ENCODE measurements at regions not wholly inside any gene's neighbourhood (a gene's known extent, or its start where the extent isn't known, plus 50 kb on each side); places are given as distances from the start of the nearest gene placed in this dataset.

- no peak for DNase-seq (ENCODE audit: low read depth, low spot score)
Observed at GRCh38 chr2:10985260-10985659, 73.5 kb downstream of the KCNF1 start.

GRCh38 chr2:10985901-10986535 lies 74.3 kb downstream of the KCNF1 start:
- DNase-seq (ENCODE audit: low read depth, low spot score), result no peak

DNA sequence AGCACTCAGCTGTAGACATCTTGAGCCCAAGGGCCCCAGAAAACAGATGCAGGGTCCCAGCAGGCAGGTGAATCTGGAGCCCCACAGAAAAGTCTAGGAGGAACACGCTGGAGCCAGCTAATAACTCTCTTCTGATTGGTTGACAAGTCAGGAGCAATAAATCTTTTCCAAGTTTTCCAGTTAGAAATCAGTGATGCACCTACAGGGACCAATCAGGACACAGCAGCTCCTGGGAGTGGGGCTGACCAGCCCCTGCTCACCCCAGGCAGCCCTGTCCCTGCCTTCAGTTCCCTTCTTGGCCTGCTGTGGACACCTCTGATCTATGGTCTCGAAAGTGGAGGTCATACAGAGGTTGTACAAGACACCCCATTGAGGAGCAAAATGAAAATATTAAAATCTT lies 75.7 kb downstream of the KCNF1 start:
- no peak for DNase-seq (ENCODE audit: low read depth, low spot score)

DNA sequence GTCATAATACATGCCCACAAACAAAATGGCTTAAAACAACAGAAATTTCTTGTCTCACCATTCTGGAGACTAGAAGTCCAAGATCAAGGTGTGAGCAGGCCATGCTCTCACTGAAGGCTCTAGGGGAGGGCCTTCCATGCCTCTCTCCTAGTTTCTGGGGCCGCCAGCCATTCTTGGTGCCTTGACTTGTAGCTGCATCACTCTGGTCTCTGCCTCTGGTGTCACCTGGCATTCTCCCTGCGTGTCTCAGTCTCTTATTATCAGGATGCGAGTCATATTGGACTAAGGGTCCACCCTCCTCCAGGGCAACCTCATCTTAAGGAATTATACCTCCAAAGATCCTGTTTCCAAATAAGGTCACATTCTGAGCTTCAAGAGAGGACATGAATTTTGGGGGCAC lies 76.1 kb downstream of the KCNF1 start:
- no peak for DNase-seq (ENCODE audit: low read depth, low spot score)

GRCh38 chr2:10989151-10989550 lies 77.4 kb downstream of the KCNF1 start:
- DNase-seq (ENCODE audit: low read depth, low spot score), result no peak

DNA sequence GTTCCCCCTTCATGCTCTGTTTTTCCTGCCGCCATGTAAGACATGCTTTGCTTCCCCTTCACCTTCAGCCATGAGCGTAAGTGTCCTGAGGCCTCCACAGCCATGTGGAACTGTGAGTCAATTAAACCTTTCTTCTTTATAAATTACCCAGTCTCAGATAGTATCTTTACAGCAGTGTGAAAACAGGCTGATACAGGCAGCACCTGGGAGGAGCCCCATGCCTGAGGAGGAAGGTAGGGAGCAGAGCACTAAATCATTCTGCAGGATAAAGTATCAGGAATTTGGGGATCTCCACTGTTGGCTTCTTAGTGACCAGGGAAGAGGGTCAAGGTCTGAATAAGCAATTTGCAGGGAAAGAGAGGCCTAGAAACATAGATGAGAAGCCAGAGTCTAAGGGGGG lies 78.0 kb downstream of the KCNF1 start:
- DNase-seq (ENCODE audit: low read depth, low spot score), result no peak

DNA sequence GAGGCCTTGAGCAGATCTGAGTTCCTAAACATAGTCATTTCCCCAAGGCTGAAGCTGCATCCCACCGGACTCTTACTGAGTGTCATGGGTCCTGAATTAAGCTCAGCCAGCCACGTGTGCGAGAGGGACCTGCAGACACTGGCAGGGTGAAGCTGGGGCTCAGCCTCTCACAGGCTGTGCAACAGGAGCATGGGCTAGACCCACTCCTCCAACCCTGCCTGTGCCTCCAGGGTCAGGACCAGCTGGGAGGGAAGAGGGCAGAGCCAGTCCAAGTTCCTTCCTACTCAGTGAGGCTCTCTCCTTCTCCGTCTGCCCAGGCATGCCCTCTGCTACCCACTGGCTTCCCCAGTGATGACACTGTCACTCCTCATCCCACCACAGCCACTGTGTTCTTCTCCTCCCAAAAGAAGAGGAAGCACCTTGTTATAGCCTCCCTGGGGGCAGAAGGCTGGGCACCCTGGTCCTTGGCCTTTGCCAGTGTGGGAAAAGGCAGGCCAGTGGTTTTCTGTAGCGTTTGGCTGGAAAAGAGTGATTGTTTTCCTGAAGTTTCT lies 78.9 kb downstream of the KCNF1 start:
- DNase-seq (ENCODE audit: low read depth, low spot score), result no peak

DNA sequence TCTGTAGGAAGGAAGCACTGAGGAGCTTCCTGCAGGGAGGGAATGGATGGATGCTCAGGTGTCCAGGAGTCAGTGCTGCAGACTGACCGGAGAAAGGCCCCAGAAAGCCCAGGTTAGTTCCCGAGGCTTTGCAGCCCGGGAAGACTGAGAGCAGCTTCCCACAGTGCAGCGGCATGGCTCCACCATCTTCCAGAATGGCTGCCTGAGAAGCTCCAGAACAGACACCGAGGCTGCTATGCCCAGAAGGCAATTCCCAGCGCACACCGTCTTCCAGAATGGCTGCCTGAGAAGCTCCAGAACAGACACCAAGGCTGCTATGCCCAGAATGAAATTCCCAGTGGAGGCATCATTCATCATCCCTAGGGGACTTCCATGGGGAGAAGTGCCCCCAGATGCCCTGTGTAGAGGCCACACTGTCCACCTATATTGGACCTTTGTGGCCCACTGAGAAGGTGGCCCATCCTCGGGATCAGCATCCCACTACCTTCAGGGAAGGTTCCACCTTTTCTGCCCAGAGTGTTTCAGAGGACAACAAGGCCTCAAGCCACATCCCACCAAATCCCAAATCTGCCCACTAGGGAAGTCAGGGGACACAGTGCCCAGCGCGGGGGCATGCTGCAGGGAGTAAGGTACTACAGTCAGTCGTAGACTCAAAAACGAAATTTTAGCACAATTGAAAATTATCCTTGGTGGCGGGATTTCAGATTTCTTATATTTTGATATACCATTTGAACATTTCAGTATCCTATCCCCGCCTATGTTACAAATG lies 80.5 kb downstream of the KCNF1 start:
- DNase-seq (ENCODE audit: low read depth, low spot score), result no peak

DNA sequence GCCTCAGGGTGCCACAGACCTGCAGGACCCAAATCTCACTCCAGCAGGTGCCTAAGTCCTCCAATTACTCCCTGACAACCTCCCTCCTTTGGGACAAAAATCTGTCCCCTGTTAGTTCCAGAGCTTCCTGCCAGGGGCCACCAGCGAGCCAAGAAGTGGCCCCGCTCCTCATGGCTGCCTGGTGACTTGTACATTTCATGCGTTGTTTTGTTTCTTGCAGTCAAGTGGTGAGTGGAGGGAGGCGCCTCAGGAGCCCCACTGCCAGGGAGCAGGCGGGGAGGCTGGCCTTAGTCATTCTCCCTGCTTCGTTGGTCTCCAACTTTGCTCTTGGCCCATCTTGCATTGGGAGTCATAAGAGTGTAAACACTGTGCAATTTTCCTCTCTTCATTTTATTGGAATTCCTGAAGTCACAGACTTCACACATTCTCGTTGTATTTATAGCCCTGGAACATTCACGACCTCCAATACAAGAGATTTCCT lies 81.3 kb downstream of the KCNF1 start:
- DNase-seq (ENCODE audit: low read depth, low spot score), result no peak

GRCh38 chr2:10995366-10995970 lies 83.7 kb downstream of the KCNF1 start:
- DNase-seq (ENCODE audit: low read depth, low spot score), result no peak

GRCh38 chr2:11004199-11004598 lies 92.5 kb downstream of the KCNF1 start:
- DNase-seq (ENCODE audit: low read depth, low spot score), result no peak

DNA sequence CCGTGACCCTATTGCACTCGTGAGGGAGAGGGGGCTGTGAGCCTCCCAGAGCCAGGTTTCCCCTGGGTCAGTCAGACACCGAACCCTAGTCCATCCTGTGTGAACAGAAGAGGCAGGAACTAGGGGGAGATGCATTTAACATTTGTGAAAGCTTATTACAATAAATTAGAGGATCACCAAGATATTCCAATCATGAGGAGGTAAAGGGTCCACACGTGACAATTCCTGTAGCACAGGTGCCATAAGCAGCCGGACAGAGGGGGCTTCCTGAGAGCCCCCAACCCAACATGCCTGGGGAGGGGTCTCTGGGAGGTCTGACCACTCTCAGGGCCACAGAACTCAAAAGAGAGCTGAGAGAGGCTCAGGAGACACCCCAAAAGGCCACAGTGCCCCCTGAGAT lies 93.3 kb downstream of the KCNF1 start:
- no peak for DNase-seq (ENCODE audit: low read depth, low spot score)

DNA sequence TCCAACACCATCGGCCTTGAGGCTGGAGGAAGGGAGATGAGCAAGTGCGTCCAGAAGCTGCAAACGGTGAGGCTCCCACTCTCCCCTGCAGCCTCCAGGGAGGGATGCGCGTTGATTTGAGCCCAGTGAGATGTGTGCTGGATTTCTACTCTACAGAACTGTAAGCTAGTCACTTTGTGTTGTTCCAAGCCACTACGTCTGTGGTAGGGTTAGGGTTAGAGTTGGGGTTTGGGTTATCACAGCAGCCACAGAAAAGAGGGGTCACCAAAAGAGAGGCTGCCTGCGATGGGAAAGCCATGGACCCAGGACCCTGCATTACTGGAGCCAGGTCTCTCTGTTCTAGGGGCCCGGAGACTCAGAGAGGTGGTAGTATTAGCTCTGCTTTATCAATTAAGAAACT lies 94.5 kb downstream of the KCNF1 start:
- DNase-seq (ENCODE audit: low read depth, low spot score), result no peak

DNA sequence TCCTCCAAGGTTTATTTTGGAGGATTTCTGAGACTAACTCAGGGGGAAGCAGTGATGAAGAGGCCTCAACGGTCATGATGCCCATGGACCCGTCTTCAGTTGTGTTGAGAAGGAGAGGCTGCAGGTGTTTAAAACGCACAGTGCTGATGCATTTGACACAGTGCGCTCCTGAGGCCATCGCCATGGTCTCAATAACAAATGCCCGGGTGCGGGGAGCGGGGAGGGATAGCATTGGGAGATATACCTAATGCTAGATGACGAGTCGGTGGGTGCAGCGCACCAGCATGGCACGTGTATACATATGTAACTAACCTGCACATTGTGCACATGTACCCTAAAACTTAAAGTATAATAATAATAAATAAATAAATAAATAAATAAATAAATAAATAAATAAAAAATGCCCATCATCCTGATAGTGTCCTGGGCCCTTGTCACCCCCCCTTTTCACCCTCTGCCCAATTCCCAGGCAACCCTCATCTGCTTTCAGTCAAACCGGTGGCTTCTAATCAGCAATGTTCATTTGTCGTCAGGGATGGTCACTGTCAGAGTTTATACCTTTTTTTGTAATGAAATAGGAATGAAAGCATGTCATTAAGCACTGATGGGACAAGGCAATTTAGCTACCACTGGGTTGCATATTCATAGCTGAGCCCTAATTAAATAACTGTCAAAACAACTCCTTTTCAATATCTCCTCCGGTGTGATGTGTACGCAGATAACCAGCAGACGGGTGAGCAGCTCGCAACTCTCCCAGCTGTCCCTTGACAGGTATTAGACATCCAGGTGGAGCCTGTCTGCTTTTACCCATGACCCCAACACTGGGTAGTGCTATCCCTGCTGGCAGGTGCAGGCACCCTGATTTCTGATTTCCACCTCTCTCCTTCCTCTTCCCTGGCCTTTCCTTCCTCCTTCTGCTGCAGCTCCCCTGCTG lies 95.9 kb downstream of the KCNF1 start:
- no peak for DNase-seq (ENCODE audit: low read depth, low spot score)

- DNase-seq (ENCODE audit: low read depth, low spot score), result no peak
Observed at GRCh38 chr2:11008773-11009172, 97.0 kb downstream of the KCNF1 start.

- DNase-seq (ENCODE audit: low read depth, low spot score), result no peak
Observed at GRCh38 chr2:11009176-11009575, 97.4 kb downstream of the KCNF1 start.

GRCh38 chr2:11009891-11010290 lies 98.2 kb downstream of the KCNF1 start:
- no peak for DNase-seq (ENCODE audit: low read depth, low spot score)

- no peak for DNase-seq (ENCODE audit: low read depth, low spot score)
Observed at GRCh38 chr2:11011359-11011758, 99.6 kb downstream of the KCNF1 start.

DNA sequence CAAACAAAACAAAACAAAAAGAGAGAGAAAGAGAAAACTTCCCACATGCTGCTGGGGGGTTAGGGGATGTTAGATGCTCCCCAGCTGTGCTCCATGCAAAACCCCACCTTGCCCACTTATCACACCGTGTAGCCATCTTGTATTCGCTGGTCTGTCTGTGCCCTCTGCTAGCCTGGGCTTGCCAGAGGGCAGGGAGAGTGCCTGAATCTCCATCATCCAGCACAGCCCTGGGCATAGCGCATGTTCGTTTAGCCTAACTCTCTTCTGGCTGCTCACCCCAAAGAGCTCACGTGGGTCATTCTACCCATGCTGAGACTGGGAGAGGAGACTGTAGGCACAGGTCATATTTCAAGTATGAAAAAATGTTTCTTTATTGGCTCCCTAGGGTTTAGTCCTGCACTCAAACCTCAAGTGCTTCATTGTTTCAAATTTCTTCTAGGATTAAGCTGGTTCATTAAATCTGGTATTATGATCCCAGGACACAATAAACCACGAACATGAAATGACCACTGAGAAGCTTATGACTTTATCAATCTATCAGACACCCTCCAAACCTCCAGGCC lies 100.5 kb downstream of the KCNF1 start:
- no peak for DNase-seq (ENCODE audit: low read depth, low spot score)

DNA sequence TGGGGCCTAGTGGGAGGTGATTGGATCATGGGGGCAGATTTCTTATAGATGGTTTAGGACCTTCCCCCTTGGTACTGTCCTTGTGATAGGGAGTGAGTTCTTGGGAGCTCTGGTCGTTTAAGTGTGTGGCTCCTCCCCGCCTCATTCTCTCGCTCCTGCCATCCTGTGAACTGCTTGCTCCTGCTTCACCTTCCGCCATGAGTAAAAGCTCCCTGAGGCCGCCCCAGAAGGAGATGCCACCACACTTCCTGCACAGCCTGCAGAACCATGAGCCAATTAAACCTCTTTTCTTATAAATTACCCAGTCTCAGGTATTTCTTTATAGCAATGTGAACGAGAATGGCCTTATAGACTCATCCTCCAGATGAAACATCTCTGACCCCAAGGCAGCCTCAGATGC lies 101.5 kb downstream of the KCNF1 start:
- no peak for DNase-seq (ENCODE audit: low read depth, low spot score)

DNA sequence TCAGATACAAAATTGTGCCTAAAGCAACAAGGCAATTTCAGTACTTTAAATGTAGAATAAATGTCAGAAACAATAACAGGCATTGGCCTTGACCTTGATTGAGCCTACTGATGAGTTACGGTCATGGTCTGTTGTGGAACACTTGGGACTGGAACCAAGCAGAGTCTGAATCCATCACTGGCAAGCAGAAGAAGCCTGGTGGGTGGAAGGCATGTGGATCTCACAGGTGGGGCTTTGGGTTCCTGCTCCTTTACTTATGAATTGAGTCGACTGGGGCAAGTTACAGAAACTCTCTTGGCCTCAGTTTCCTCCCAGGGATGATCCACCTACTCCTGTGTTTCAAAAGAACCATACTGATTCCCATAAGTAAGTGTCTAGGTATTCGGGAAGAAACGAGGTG lies 102.3 kb downstream of the KCNF1 start:
- DNase-seq (ENCODE audit: low read depth, low spot score), result no peak
